Adrenal gland (tissue), 9 donors: ENCODE measurements at regions not wholly inside any gene's neighbourhood (a gene's known extent, or its start where the extent isn't known, plus 50 kb on each side); places are given as distances from the start of the nearest gene placed in this dataset.
"Not testable (repeated sequence)": the region's sequence is repeated elsewhere in the genome, so short reads cannot be mapped to it uniquely, and the experiment has no call there.

Experiments
- DNase-seq, 7 donors: peaks; one replicate each; pipeline ENCODE4 v3.0.0-alpha.2; 2019 to 2020
- H3K27ac ChIP-seq, 5 donors: fragments of 200-600 bp; sonication (generic) in 4 of 5; 1 replicate in 3 of 5; 2 replicates in 2 of 5; pipeline versions ENCODE4 v1.5.1 to v1.8.0; 2016 to 2020; ENCODE audit warnings: mild to moderate bottlenecking in 1 of 5
- H3K27me3 ChIP-seq: fragments of 200-600 bp; 2 replicates; pipeline ENCODE4 v1.8.0; 2021
- H3K36me3 ChIP-seq, 2 donors: fragments of 200-600 bp; replicated peaks in 1 of 2; 1 replicate in 1 of 2; 2 replicates in 1 of 2; pipeline versions ENCODE4 v1.5.1 to v1.8.0; 2018 to 2022
- H3K4me1 ChIP-seq, 2 donors: fragments of 200-600 bp; replicated peaks in 1 of 2; 1 replicate in 1 of 2; 2 replicates in 1 of 2; pipeline versions ENCODE4 v1.5.1 to v1.8.0; 2018 to 2021
- H3K4me3 ChIP-seq, 4 donors: fragments of 200-600 bp; sonication (generic) in 3 of 4; one replicate each; pipeline ENCODE4 v1.5.1; 2016 to 2018
- H3K9me3 ChIP-seq, 3 donors: fragments of 200-600 bp; sonication (generic) in 1 of 3; replicated peaks in 1 of 3; 1 replicate in 2 of 3; 2 replicates in 1 of 3; pipeline versions ENCODE4 v1.5.1 to v1.8.0; 2016 to 2021
- POLR2A ChIP-seq, 2 donors: fragments of 450-650 bp; IDR thresholded peaks; one replicate each; pipeline ENCODE4 v1.6.1; 2017; ENCODE audit warnings: antibody characterized with exemption in 2 of 2, mild to moderate bottlenecking in 2 of 2, moderate library complexity in 1 of 2
- WGBS, 4 donors: extraction: QIAGEN DNeasy Blood & Tissue Kit in 2 of 4; methylation state at CpG; one replicate each; pipeline versions ENCODE4 v1.1.5 to v1.1.7; 2013 to 2017; 5-methylcytosine and 5-hydroxymethylcytosine counted together
- intact Hi-C, 2 donors: fragments of 100-400 bp; cut with DNase I; formaldehyde crosslinking; loops; one replicate each; pipeline versions ENCODE4 v1.14.1 to v1.15.0; 2022 to 2023
- TF ChIP-seq, protein P1 (sequence below), 6 experiments: fragments of 450-650 bp in 4 of 6; fragments of 200-600 bp in 2 of 6; sonication (generic) in 1 of 6; IDR thresholded peaks; 1 replicate in 5 of 6; 2 replicates in 1 of 6; pipeline versions ENCODE4 v1.5.1 to v1.8.0; 2016 to 2021; ENCODE audit warnings: antibody characterized with exemption in 6 of 6, mild to moderate bottlenecking in 2 of 6, moderate library complexity in 1 of 6
- donor health status: healthy with polysubstance abuse.
- donor health status: Bipolar disorder and iron deficiency.
- donor health status: DM: yes; HTN: yes; CAD: no.
- donor health status: DM: no; HTN: no; CAD: no.
- donor health status: DM: no; HTN: no; CAD: no.

GRCh38 chr6:112936504-112936903 lies 589.4 kb downstream of the RFPL4B start:
- H3K9me3 ChIP-seq, result no peaks in the 10 kb centered on the region
- 9 to 23% (median 14%) methylated on average over 1 of the region's 1 CpG for WGBS, 4 donors

DNA sequence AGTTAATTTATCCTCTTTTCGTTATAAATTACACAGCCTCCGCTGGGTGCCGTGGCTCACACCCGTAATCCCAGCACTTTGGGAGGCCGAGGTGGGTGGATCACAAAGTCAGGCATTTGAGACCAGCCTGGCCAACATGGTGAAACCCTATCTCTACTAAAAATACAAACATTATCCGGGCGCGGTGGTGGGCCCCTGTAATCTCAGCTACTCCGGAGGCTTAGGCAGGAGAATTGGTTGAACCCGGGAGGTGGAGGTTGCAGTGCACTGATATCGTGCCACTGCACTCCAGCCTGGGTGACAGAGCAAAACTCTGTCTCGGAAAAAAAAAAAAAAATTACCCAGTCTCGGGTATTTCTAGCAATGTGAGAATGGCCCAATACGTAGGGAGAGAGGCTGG lies 590.6 kb downstream of the RFPL4B start:
- H3K9me3 ChIP-seq, H3K27me3 ChIP-seq, DNase-seq, H3K4me1 ChIP-seq, intact Hi-C loops, H3K4me3 ChIP-seq, H3K36me3 ChIP-seq, H3K27ac ChIP-seq: not testable (repeated sequence)
- whole genome bisulfite sequencing, 4 donors, result 93 to 96% (median 95%) methylated on average over 12 to 14 of the region's 14 CpGs

More at GRCh38 chr6:112936504-112936903, 589.4 kb downstream of the RFPL4B start:
- no peak for TF ChIP-seq POLR2A (IDR thresholded peaks at IDR 0.05)
- TF ChIP-seq, protein P1, sequence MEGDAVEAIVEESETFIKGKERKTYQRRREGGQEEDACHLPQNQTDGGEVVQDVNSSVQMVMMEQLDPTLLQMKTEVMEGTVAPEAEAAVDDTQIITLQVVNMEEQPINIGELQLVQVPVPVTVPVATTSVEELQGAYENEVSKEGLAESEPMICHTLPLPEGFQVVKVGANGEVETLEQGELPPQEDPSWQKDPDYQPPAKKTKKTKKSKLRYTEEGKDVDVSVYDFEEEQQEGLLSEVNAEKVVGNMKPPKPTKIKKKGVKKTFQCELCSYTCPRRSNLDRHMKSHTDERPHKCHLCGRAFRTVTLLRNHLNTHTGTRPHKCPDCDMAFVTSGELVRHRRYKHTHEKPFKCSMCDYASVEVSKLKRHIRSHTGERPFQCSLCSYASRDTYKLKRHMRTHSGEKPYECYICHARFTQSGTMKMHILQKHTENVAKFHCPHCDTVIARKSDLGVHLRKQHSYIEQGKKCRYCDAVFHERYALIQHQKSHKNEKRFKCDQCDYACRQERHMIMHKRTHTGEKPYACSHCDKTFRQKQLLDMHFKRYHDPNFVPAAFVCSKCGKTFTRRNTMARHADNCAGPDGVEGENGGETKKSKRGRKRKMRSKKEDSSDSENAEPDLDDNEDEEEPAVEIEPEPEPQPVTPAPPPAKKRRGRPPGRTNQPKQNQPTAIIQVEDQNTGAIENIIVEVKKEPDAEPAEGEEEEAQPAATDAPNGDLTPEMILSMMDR (IDR thresholded peaks at IDR 0.05), result no peak
- no peak overlapping the region for H3K27ac ChIP-seq
- no peaks in the 10 kb centered on the region for H3K27me3 ChIP-seq
- no peak overlapping the region for H3K4me3 ChIP-seq
- intact Hi-C loops, result no loop called here
- H3K4me1 ChIP-seq, result peaks cover 0 to 4% of the 10 kb centered on the region in 2 donors
- H3K36me3 ChIP-seq, result no peaks in the 10 kb centered on the region
- DNase-seq, result no peak

- no peaks in the 10 kb centered on the region for H3K27me3 ChIP-seq
- intact Hi-C loops, result no loop called here
- 67 to 95% (median 88%) methylated on average over 2 of the region's 2 CpGs for WGBS, 4 donors
- no peak overlapping the region for H3K4me3 ChIP-seq
- no peaks in the 10 kb centered on the region for H3K9me3 ChIP-seq
- no peak for TF ChIP-seq POLR2A (IDR thresholded peaks at IDR 0.05)
- TF ChIP-seq, protein P1 (IDR thresholded peaks at IDR 0.05), result no peak
- no peaks in the 10 kb centered on the region for H3K36me3 ChIP-seq
- no peak overlapping the region for H3K27ac ChIP-seq
- DNase-seq, result no peak
- peaks cover 0 to 4% of the 10 kb centered on the region in 2 donors for H3K4me1 ChIP-seq
These were observed 591.5 kb downstream of the RFPL4B start for GRCh38 chr6:112938650-112939049.

DNA sequence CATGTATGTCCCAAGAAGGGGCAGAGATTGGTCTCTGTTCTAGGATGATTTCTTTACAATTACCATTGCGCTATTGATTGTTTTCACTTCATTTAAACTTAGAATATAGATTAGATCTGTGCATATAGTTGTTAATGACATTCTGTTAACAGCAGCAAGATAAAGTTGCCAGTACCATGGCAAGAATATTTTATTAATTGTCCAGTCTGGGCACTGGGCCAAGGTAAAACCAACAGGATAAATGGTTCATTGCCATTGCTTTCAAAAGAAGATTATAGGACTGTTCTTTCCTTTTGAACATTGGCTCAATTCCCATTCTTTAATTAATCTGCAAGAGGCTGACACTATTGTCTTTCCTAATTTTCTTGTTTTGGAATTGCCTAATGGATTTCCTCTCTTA lies 592.4 kb downstream of the RFPL4B start:
- TF ChIP-seq POLR2A (IDR thresholded peaks at IDR 0.05), result no peak
- TF ChIP-seq, protein P1 (IDR thresholded peaks at IDR 0.05), result no peak
- 50 to 72% (median 64%) methylated on average over 1 of the region's 1 CpG for WGBS, 4 donors
- intact Hi-C loops, result no loop called here

DNA sequence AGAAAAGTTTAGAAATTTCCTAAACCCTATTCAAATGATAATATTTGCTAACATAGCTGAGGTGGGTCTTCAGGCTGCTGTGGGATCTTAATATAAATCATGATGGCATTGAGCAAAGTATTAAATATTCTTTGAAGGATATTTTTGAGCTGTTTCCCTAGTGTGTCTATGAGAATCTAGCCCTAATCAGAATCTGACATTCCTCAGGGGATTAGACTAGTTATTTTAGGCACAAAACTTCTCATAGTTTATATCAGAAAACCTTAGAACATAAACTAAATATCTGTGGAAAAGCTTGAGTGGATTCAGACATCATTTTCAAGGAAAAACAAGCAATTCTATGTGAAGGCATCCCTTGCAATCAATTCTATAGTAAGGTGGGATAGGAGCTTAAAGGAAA lies 594.5 kb downstream of the RFPL4B start:
- H3K27me3 ChIP-seq, result no peaks in the 10 kb centered on the region
- no peaks in the 10 kb centered on the region for H3K9me3 ChIP-seq
- H3K4me1 ChIP-seq, result peaks cover 0 to 11% of the 10 kb centered on the region in 2 donors
- no peak for DNase-seq
- no peak overlapping the region for H3K4me3 ChIP-seq
- no peaks in the 10 kb centered on the region for H3K36me3 ChIP-seq
- TF ChIP-seq POLR2A (IDR thresholded peaks at IDR 0.05), result no peak
- TF ChIP-seq, protein P1 (IDR thresholded peaks at IDR 0.05), result no peak
- no peak overlapping the region for H3K27ac ChIP-seq
- intact Hi-C loops, result no loop called here

More for the DNA sequence above, 592.4 kb downstream of the RFPL4B start:
- H3K27ac ChIP-seq, result no peak overlapping the region
- DNase-seq, result peak; percentile 25 to 61 (median 36)
- no peaks in the 10 kb centered on the region for H3K9me3 ChIP-seq
- H3K27me3 ChIP-seq, result no peaks in the 10 kb centered on the region
- peaks cover 0 to 4% of the 10 kb centered on the region in 2 donors for H3K4me1 ChIP-seq
- H3K4me3 ChIP-seq, result no peak overlapping the region
- H3K36me3 ChIP-seq, result no peaks in the 10 kb centered on the region
